Adrenal gland (tissue), 5 donors: ENCODE measurements at regions not wholly inside any gene's neighbourhood (a gene's known extent, or its start where the extent isn't known, plus 50 kb on each side); places are given as distances from the start of the nearest gene placed in this dataset.

Experiments
- CTCF ChIP-seq, 6 experiments: fragments of 450-650 bp in 4 of 6; fragments of 200-600 bp in 2 of 6; sonication (generic) in 1 of 6; IDR thresholded peaks; 1 replicate in 5 of 6; 2 replicates in 1 of 6; pipeline versions ENCODE4 v1.5.1 to v1.8.0; 2016 to 2021; ENCODE audit warnings: antibody characterized with exemption in 6 of 6, mild to moderate bottlenecking in 2 of 6, moderate library complexity in 1 of 6
- POLR2A ChIP-seq, 2 donors: fragments of 450-650 bp; IDR thresholded peaks; one replicate each; pipeline ENCODE4 v1.6.1; 2017; ENCODE audit warnings: antibody characterized with exemption in 2 of 2, mild to moderate bottlenecking in 2 of 2, moderate library complexity in 1 of 2
- donor health status: DM: no; HTN: no; CAD: no.

- TF ChIP-seq CTCF (IDR thresholded peaks at IDR 0.05) (no peak), POLR2A (IDR thresholded peaks at IDR 0.05) (no peak)
These were observed 483.2 kb downstream of the SMARCA1 start for GRCh38 chrX:129040124-129040523.
